ENCODE measurements at regions not wholly inside any gene's neighbourhood (a gene's known extent, or its start where the extent isn't known, plus 50 kb on each side); places are given as distances from the start of the nearest gene placed in this dataset.

GRCh38 chr14:62056789-62057188 lies 294.6 kb downstream of the SNAPC1 start:
- peaks cover 2% of the 10 kb centered on the region for H3K4me1 Mint-ChIP-seq
- H3K27me3 Mint-ChIP-seq (ENCODE audit: low read depth): no peaks in the 10 kb centered on the region
- TF ChIP-seq CTCF (IDR thresholded peaks at IDR 0.05; ENCODE audit: unreplicated experiment): no peak
- no peak overlapping the region for H3K27ac Mint-ChIP-seq
- DNase-seq (ENCODE audit: low spot score in 2 of 2, unreplicated experiment in 2 of 2): no peak
- H3K4me3 Mint-ChIP-seq: no peak overlapping the region
- peaks cover 6% of the 10 kb centered on the region for H3K9me3 Mint-ChIP-seq
- no peaks in the 10 kb centered on the region for H3K36me3 Mint-ChIP-seq

DNA sequence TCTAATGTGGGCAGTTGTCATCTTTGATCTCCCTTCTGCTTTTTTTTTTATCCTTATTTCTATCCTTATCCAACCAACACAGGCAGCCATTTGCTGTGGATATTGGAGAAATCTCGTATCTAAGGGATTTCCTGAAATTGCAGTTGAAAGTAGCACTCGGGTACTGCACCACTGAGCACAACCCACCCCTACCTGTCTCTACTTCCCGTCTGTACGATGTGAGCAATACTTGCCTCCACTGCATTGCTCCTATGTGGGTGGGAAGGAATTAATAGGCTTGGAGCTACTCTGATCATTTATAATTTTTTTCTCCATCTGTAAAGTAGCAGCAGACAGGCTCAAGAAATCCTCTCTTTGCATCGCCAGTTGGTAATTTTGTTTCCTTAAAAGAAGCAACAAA lies 300.4 kb downstream of the SNAPC1 start:
- H3K4me3 Mint-ChIP-seq: no peak overlapping the region
- no peak for DNase-seq (ENCODE audit: low spot score in 2 of 2, unreplicated experiment in 2 of 2)
- no peak for TF ChIP-seq CTCF (IDR thresholded peaks at IDR 0.05; ENCODE audit: unreplicated experiment)
- H3K4me1 Mint-ChIP-seq: peaks cover 2% of the 10 kb centered on the region
- H3K27ac Mint-ChIP-seq: no peak overlapping the region
- no peaks in the 10 kb centered on the region for H3K9me3 Mint-ChIP-seq
- no peaks in the 10 kb centered on the region for H3K36me3 Mint-ChIP-seq
- no peaks in the 10 kb centered on the region for H3K27me3 Mint-ChIP-seq (ENCODE audit: low read depth)

DNA sequence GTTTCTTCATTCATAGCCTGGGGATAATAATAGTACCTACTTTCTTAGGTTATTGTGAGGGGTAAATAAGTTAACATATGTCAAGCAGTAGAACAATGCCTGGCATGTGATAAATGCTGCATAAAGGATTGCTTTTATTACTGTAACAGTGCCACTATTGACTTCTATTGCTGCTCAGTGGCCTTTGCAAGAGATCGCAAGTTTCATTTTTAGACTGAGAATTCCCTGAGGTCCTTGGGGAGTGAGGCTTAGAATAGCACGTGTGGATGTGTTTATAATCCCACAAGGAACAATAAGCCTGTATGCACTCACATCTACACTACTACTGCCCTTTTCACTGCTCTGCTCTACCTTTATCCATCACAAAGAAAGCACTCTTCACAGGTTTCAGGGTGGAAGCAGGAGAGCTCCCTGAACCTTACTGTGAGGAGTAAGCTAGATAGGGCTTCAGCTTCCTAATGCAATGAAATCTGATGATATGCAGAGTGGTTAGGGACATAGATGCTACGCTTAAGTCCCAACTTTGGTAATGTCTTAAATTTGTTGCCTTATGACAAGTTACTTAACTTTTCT lies 302.6 kb downstream of the SNAPC1 start:
- TF ChIP-seq CTCF (IDR thresholded peaks at IDR 0.05; ENCODE audit: unreplicated experiment): no peak
- H3K4me3 Mint-ChIP-seq: no peak overlapping the region
- H3K27ac Mint-ChIP-seq: no peak overlapping the region
- no peak for DNase-seq (ENCODE audit: low spot score in 2 of 2, unreplicated experiment in 2 of 2)
- peaks cover 2% of the 10 kb centered on the region for H3K4me1 Mint-ChIP-seq
- no peaks in the 10 kb centered on the region for H3K9me3 Mint-ChIP-seq
- H3K36me3 Mint-ChIP-seq: no peaks in the 10 kb centered on the region
- H3K27me3 Mint-ChIP-seq (ENCODE audit: low read depth): no peaks in the 10 kb centered on the region

GRCh38 chr14:62066304-62066703 lies 304.1 kb downstream of the SNAPC1 start:
- TF ChIP-seq CTCF (IDR thresholded peaks at IDR 0.05; ENCODE audit: unreplicated experiment): no peak
- H3K9me3 Mint-ChIP-seq: no peaks in the 10 kb centered on the region
- no peaks in the 10 kb centered on the region for H3K27me3 Mint-ChIP-seq (ENCODE audit: low read depth)
- DNase-seq (ENCODE audit: low spot score in 2 of 2, unreplicated experiment in 2 of 2): no peak
- H3K4me3 Mint-ChIP-seq: no peak overlapping the region
- H3K36me3 Mint-ChIP-seq: no peaks in the 10 kb centered on the region
- no peak overlapping the region for H3K27ac Mint-ChIP-seq
- H3K4me1 Mint-ChIP-seq: peaks cover 6% of the 10 kb centered on the region

DNA sequence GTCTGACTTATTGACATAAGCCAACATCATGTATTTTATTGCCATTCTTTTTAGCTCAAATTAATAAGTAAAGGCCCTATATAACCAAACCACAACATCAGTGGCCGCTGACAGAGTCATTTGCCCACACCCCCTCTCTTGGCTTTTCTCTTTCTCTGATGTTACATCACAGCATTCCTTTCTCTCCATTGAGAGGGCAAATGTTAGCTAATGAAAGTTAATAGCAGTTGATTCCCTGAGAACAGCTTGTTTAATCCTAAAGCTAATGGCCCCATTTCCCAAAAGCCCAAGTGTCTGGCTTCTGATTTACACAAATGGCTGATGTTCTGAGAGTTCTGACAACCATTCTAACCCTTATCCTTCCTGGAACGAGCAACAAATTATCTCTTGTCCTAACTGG lies 308.8 kb downstream of the SNAPC1 start:
- Mint-ChIP-seq H3K4me1 (peaks cover 5% of the 10 kb centered on the region), H3K27ac (no peak overlapping the region), H3K4me3 (no peak overlapping the region), H3K9me3 (no peaks in the 10 kb centered on the region), H3K27me3 (ENCODE audit: low read depth) (no peaks in the 10 kb centered on the region), H3K36me3 (no peaks in the 10 kb centered on the region)
- DNase-seq (ENCODE audit: low spot score in 2 of 2, unreplicated experiment in 2 of 2): no peak
- no peak for TF ChIP-seq CTCF (IDR thresholded peaks at IDR 0.05; ENCODE audit: unreplicated experiment)

DNA sequence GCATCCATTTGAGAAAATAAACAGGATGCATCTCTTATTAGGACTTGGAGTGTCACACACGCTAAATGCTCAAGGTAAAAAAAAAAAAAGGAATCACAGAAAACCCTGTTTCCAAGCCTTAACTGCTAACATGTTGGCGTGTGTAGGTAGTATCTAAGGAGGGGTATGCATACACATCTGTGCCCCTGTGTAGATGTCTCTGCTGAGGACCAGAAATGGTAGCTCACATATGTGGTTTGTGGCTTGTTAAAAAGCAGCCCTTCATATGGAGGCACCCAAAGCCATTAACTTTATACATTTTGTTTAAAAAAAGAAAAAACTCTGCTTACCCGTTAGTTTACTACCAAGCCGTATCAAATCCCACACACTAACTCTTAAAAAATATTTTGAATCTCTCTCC lies 314.1 kb downstream of the SNAPC1 start:
- Mint-ChIP-seq H3K4me1 (no peaks in the 10 kb centered on the region), H3K4me3 (no peak overlapping the region), H3K9me3 (no peaks in the 10 kb centered on the region), H3K27ac (no peak overlapping the region), H3K27me3 (ENCODE audit: low read depth) (no peaks in the 10 kb centered on the region), H3K36me3 (no peaks in the 10 kb centered on the region)
- no peak for TF ChIP-seq CTCF (IDR thresholded peaks at IDR 0.05; ENCODE audit: unreplicated experiment)
- no peak for DNase-seq (ENCODE audit: low spot score in 2 of 2, unreplicated experiment in 2 of 2)
